LNCAP (cell line): ENCODE measurements at regions not wholly inside any gene's neighbourhood (a gene's known extent, or its start where the extent isn't known, plus 50 kb on each side); places are given as distances from the start of the nearest gene placed in this dataset.

ENCODE experiments used
- CTCF ChIP-seq: fragments of 450-650 bp; IDR thresholded peaks from 2 replicates; pipeline ENCODE4 v1.5.1; 2017; ENCODE audit warnings: mild to moderate bottlenecking

GRCh38 chr19:13610039-13610691 lies 103.9 kb upstream of the CACNA1A start:
- no peak for TF ChIP-seq CTCF

GRCh38 chr19:13606156-13606555 lies 99.9 kb upstream of the CACNA1A start:
- TF ChIP-seq CTCF = no peak

- no peak for TF ChIP-seq CTCF
Measured at GRCh38 chr19:13604902-13605586, 98.8 kb upstream of the CACNA1A start.

GRCh38 chr19:13600802-13601201 lies 94.5 kb upstream of the CACNA1A start:
- TF ChIP-seq CTCF = no peak

- no peak for TF ChIP-seq CTCF
Measured at GRCh38 chr19:13600091-13600490, 93.8 kb upstream of the CACNA1A start.

- no peak for TF ChIP-seq CTCF
Measured at GRCh38 chr19:13599681-13600080, 93.4 kb upstream of the CACNA1A start.

- no peak for TF ChIP-seq CTCF
Measured at GRCh38 chr19:13598098-13598497, 91.8 kb upstream of the CACNA1A start.
